NOMO-1 treated with DMSO at 0.1 percent for 48 hours (cell line): ENCODE measurements at regions not wholly inside any gene's neighbourhood (a gene's known extent, or its start where the extent isn't known, plus 50 kb on each side); places are given as distances from the start of the nearest gene placed in this dataset.

Experiments used
- DNase-seq: peaks from one replicate; lab custom pipeline; 2025; ENCODE audit not compliant: unreplicated experiment; lab: John Stamatoyannopoulos, UW

DNA sequence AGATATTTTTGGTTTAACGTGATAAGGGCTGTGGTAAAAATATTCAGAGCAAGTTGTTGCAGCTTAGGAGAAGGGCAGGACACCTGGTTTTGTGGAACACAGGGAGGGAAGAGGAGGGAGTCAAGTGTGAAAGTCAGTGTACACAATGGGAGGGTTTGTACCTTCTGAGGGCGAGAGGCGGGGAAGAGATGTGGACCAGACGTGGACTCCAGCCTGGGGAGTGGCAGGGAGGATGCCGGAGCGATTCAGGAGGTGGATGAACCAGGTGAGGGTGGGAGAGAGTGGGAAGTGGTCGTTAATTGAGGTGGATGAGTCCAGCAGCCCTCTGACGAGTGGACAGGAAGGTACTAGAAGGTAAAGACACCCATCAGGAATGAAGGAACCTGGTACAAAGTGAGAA lies 52.2 kb upstream of the IRF2BP2 start:
- no peak for DNase-seq

DNA sequence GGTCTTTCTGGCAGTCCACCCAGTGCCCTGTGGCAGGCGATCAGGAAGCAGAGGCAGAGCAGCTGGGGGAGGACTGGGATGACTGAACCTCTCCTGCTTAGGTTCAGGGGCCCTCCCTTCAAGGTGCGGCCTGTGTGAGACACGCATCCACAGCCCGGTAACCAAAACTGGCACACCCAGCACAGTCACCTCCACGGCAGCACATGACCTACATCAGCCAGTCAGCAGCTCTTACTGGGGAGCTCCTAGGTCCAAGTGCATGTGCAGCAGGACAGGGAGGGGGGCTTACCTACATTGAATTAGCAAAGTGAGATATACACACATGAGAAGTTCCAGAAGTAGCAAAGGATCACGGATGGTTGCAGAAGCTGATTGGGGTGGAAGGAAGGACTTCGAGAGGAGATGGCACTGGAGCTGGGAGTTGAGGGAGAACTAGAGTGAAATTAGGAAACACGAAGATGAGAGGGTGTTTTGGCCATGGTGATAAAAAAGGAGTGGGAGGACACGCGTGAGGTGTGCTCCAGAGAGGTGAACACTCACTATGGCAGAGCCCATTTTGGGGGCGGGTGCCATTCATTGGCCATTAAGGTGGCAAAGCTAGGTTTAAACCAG lies 51.4 kb upstream of the IRF2BP2 start:
- no peak for DNase-seq

DNA sequence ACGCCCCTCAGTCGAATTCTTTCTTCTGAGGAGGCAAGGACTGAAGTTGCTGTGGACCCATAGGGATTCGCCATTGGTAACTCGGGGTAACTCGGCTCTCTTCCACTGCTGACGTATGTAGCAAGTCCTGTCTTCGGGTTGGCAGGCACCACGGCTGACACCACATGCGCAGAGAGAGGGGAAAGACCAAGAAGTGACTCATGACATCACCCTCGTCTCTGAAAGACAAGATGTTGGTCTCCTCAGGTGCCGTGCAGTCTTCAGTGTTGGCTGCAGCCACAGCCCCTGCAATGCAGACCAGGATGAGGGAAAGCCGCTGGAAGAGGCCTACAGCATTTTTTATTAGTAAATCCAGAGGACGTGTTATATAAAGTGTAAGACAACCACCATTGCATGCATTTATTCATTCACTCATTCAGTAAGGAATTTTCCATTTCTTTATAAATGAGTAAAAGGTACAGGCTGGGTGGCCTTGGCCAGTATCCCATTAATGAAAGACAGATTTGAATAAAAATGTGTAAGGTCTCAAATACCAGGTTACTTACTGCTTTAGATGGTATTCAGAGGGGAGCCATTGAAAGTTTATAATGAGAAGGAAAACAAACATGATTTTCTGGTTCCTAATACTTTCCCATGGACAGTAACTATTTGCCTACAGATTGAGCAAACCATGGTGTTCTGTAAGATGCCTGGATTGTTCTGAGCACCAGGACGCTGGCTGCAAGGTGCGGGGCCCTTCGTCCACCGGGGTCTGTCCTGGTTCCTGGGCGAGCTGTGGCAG lies 50.7 kb upstream of the IRF2BP2 start:
- no peak for DNase-seq
